Heart right ventricle (tissue), 16 donors: ENCODE measurements at regions not wholly inside any gene's neighbourhood (a gene's known extent, or its start where the extent isn't known, plus 50 kb on each side); places are given as distances from the start of the nearest gene placed in this dataset.

Experiments
- ATAC-seq, 8 donors: fragments of 200-7000 bp; cut with Tn5 transposase; one replicate each; pipeline ENCODE4 v1.9.1; 2020; ENCODE audit warnings: mild to moderate bottlenecking in 8 of 8, moderate library complexity in 8 of 8, moderate number of reproducible peaks in 1 of 8
- DNase-seq, 2 donors: peaks; one replicate each; pipeline ENCODE4 v3.0.0-alpha.2; 2020
- H3K27ac ChIP-seq, 10 donors: fragments of 200-600 bp; sonication (generic) in 2 of 10; one replicate each; pipeline versions ENCODE4 v1.5.0 to v1.8.0; 2020 to 2022; ENCODE audit warnings: mild to moderate bottlenecking in 3 of 10
- H3K27me3 ChIP-seq, 7 donors: fragments of 200-600 bp; one replicate each; pipeline ENCODE4 v1.8.0; 2021 to 2022; ENCODE audit warnings: mild to moderate bottlenecking in 2 of 7
- H3K36me3 ChIP-seq, 9 donors: fragments of 200-600 bp; sonication (generic) in 1 of 9; one replicate each; pipeline versions ENCODE4 v1.5.0 to v1.8.0; 2020 to 2022; ENCODE audit warnings: mild to moderate bottlenecking in 2 of 9
- H3K4me1 ChIP-seq, 9 donors: fragments of 200-600 bp; sonication (generic) in 1 of 9; one replicate each; pipeline versions ENCODE4 v1.5.0 to v1.8.0; 2020 to 2022; ENCODE audit warnings: mild to moderate bottlenecking in 4 of 9
- H3K4me3 ChIP-seq, 10 donors: fragments of 200-600 bp; sonication (generic) in 2 of 10; one replicate each; pipeline versions ENCODE4 v1.5.0 to v1.8.0; 2020 to 2022; ENCODE audit warnings: mild to moderate bottlenecking in 7 of 10, moderate library complexity in 2 of 10
- H3K9me3 ChIP-seq, 11 donors: fragments of 200-600 bp in 10 of 11; sonication (generic) in 2 of 11; one replicate each; pipeline versions ENCODE4 v1.5.0 to v1.8.0; 2013 to 2022; ENCODE audit warnings: mild to moderate bottlenecking in 2 of 11, control low read depth in 1 of 11, moderate library complexity in 1 of 11
- CTCF ChIP-seq, 9 donors: fragments of 200-600 bp; sonication (generic) in 2 of 9; IDR thresholded peaks; one replicate each; pipeline versions ENCODE4 v1.5.0 to v1.8.0; 2021 to 2022; ENCODE audit warnings: antibody characterized with exemption in 9 of 9, mild to moderate bottlenecking in 5 of 9, moderate library complexity in 1 of 9
- WGBS, 2 donors: extraction: QIAGEN DNeasy Blood & Tissue Kit; methylation state at CpG; one replicate each; pipeline ENCODE4 v1.1.7; 2013; ENCODE audit warnings: inconsistent platforms in 1 of 2; 5-methylcytosine and 5-hydroxymethylcytosine counted together
- intact Hi-C, 10 donors: fragments of 100-400 bp; cut with DNase I; formaldehyde crosslinking; loops; one replicate each; pipeline versions ENCODE4 v1.11.1 to v1.14.2; 2022
- donor health status: Arrhythmogenic right ventricular cardiomyopathy.
- donor health status: ischemic (EF 13 %, LVEDD 7.1; RV severe dilation, severe dysfunction).
- donor health status: healthy with polysubstance abuse.
- donor health status: DM: no; HTN: yes; CAD: no.
- donor health status: DM: no; HTN: no; CAD: no.
- donor health status: ischemic (EF 25% LVEDD 6.9; RV normal size, moderate dysfunction).
- donor health status: ischemic (EF 25% LVEDD 5.7; RV mildly dilated, moderate dysfunction).
- donor health status: healthy.
- donor health status: DM: yes; HTN: yes; CAD: no.
- donor health status: Ischemic cardiomyopathy.
- donor health status: ischemic (EF 35%, LVEDD 5.7; RV mildly dilated, moderate dysfunction).
- donor health status: nonischemic (EF 11% LVEDD 7.7; RV severe dilation, severe dysfunction).
- donor health status: DM: yes; HTN: yes; CAD: no.
- donor health status: PGD.
- donor health status: ischemic (EF 29% LVEDD 5.4; RV normal size, mild dysfunction).
- donor health status: nonischemic (EF 23%, LVEDD 6.1; RV moderate dilation, normal function).

GRCh38 chr3:83559082-83559481 is 1399.7 kb upstream of the CADM2 start:
- no peak for ATAC-seq
- no peak for DNase-seq
- Histone ChIP-seq H3K36me3 (no peaks in the 10 kb centered on the region), H3K27ac (no peak overlapping the region), H3K4me3 (no peak overlapping the region), H3K27me3 (no peaks in the 10 kb centered on the region), H3K9me3 (peaks cover 0 to 30% (median 0%) of the 10 kb centered on the region in 11 donors), H3K4me1 (no peaks in the 10 kb centered on the region)
- no peak for TF ChIP-seq CTCF (IDR thresholded peaks at IDR 0.05)
- 79 to 80% methylated on average over 3 of the region's 3 CpGs for WGBS, 2 donors
- intact Hi-C loops, result no loop called here

GRCh38 chr3:83567935-83568334 is 1390.9 kb upstream of the CADM2 start:
- ATAC-seq (no peak), DNase-seq (no peak)
- intact Hi-C loops, result no loop called here
- no peak for TF ChIP-seq CTCF (IDR thresholded peaks at IDR 0.05)
- H3K27me3 ChIP-seq, result no peaks in the 10 kb centered on the region
- no peaks in the 10 kb centered on the region for H3K36me3 ChIP-seq
- no peaks in the 10 kb centered on the region for H3K4me1 ChIP-seq
- no peaks in the 10 kb centered on the region for H3K9me3 ChIP-seq
- no peak overlapping the region for H3K27ac ChIP-seq
- H3K4me3 ChIP-seq, result no peak overlapping the region
- WGBS, 2 donors, result 20 to 23% methylated on average over 3 of the region's 3 CpGs

- no peaks in the 10 kb centered on the region for H3K4me1 ChIP-seq
- no peaks in the 10 kb centered on the region for H3K27me3 ChIP-seq
- WGBS, 2 donors, result 58 to 64% methylated on average over 3 of the region's 3 CpGs
- TF ChIP-seq CTCF (IDR thresholded peaks at IDR 0.05), result no peak
- no peak for DNase-seq
- H3K9me3 ChIP-seq, result peaks cover 0 to 4% (median 0%) of the 10 kb centered on the region in 11 donors
- H3K4me3 ChIP-seq, result no peak overlapping the region
- ATAC-seq, result no peak
- H3K36me3 ChIP-seq, result no peaks in the 10 kb centered on the region
- H3K27ac ChIP-seq, result no peak overlapping the region
- intact Hi-C loops, result no loop called here
Measured at GRCh38 chr3:83581546-83581945, 1377.2 kb upstream of the CADM2 start.

GRCh38 chr3:83601704-83602103 is 1357.1 kb upstream of the CADM2 start:
- intact Hi-C loops, result no loop called here
- ATAC-seq, result no peak
- H3K4me1 ChIP-seq, result no peaks in the 10 kb centered on the region
- H3K9me3 ChIP-seq, result peaks cover 0 to 19% (median 0%) of the 10 kb centered on the region in 11 donors
- H3K36me3 ChIP-seq, result no peaks in the 10 kb centered on the region
- H3K4me3 ChIP-seq, result no peak overlapping the region
- H3K27ac ChIP-seq, result no peak overlapping the region
- no peaks in the 10 kb centered on the region for H3K27me3 ChIP-seq
- TF ChIP-seq CTCF (IDR thresholded peaks at IDR 0.05), result no peak
- DNase-seq, result no peak
- WGBS, 2 donors, result 60 to 70% methylated on average over 2 of the region's 2 CpGs

GRCh38 chr3:83622526-83622925 is 1336.3 kb upstream of the CADM2 start:
- Histone ChIP-seq H3K4me3 (no peak overlapping the region), H3K9me3 (peaks cover 0 to 4% (median 0%) of the 10 kb centered on the region in 11 donors), H3K4me1 (no peaks in the 10 kb centered on the region), H3K27ac (no peak overlapping the region), H3K27me3 (no peaks in the 10 kb centered on the region), H3K36me3 (no peaks in the 10 kb centered on the region)
- intact Hi-C loops, result no loop called here
- TF ChIP-seq CTCF (IDR thresholded peaks at IDR 0.05), result no peak
- DNase-seq, result no peak
- 78 to 84% methylated on average over 2 of the region's 2 CpGs for WGBS, 2 donors
- no peak for ATAC-seq
